Endothelial cell (in vitro differentiated cells): ENCODE measurements at regions not wholly inside any gene's neighbourhood (a gene's known extent, or its start where the extent isn't known, plus 50 kb on each side); places are given as distances from the start of the nearest gene placed in this dataset.

Experiments
- DNase-seq: peaks from one replicate; pipeline ENCODE4 v3.0.0; 2021; ENCODE audit warnings: low spot score
- H3K27ac Mint-ChIP-seq: one replicate; pipeline ENCODE4 v1.8.0; 2021; ENCODE audit warnings: mixed read lengths, inconsistent platforms; ENCODE audit not compliant: unreplicated experiment
- H3K27me3 Mint-ChIP-seq: one replicate; pipeline ENCODE4 v1.8.0; 2021; ENCODE audit warnings: mild to moderate bottlenecking, moderate library complexity, mixed read lengths, inconsistent platforms; ENCODE audit not compliant: unreplicated experiment
- H3K36me3 Mint-ChIP-seq: one replicate; pipeline ENCODE4 v1.8.0; 2021; ENCODE audit warnings: mild to moderate bottlenecking, low read depth, mixed read lengths, inconsistent platforms; ENCODE audit not compliant: unreplicated experiment
- H3K4me1 Mint-ChIP-seq: one replicate; pipeline ENCODE4 v1.8.0; 2021; ENCODE audit warnings: mild to moderate bottlenecking, mixed read lengths, inconsistent platforms; ENCODE audit not compliant: unreplicated experiment
- H3K4me3 Mint-ChIP-seq: one replicate; pipeline ENCODE4 v1.8.0; 2021; ENCODE audit warnings: mild to moderate bottlenecking, mixed read lengths, inconsistent platforms; ENCODE audit not compliant: unreplicated experiment
- H3K9me3 Mint-ChIP-seq: one replicate; pipeline ENCODE4 v1.8.0; 2021; ENCODE audit warnings: mixed read lengths, inconsistent platforms; ENCODE audit not compliant: unreplicated experiment
- TF ChIP-seq, protein P1 (sequence below): fragments of 200-600 bp; sonication (generic); IDR thresholded peaks from one replicate; pipeline ENCODE4 v1.5.0; 2021; ENCODE audit warnings: antibody characterized with exemption; ENCODE audit not compliant: unreplicated experiment

DNA sequence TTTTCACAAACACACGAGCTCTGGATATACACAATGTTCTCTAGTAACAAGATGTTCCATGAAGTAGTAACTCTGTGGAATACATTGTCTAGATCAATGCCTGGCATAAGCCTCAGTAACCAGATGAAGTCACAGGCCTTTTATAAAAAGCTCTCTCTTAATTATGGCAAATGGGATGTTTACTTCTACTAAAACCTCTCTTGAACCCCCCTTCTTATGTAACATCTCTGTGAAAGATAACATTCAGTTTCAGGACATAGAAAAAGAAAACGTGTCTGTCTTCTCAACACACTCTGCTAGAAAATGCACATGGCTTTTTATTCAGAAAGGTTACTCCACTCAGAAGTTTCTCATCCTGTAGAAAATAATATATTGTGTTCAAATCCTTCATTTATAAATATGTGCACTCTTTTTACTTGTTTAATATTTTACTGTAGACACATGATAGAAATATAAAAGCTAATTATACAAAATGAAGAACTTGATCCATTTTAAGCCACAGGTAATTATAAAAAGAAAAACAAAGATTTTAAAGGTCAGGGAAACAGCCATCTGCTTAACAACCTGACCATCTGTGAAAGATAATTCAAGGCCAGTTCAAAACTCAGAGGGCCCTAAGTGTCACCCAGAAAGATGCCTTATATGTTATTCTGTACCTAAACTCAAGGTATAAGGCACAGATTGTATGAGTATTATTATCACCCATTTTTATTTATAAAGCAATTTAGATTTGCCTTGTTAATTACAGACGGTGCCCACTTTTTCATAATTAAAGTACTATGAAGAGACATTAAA, 812.0 kb downstream of the CDH18 start:
- Mint-ChIP-seq H3K27me3 (no peaks in the 10 kb centered on the region), H3K27ac (no peak overlapping the region), H3K4me1 (no peaks in the 10 kb centered on the region), H3K9me3 (no peaks in the 10 kb centered on the region), H3K36me3 (no peaks in the 10 kb centered on the region), H3K4me3 (no peak overlapping the region)
- TF ChIP-seq, protein P1, sequence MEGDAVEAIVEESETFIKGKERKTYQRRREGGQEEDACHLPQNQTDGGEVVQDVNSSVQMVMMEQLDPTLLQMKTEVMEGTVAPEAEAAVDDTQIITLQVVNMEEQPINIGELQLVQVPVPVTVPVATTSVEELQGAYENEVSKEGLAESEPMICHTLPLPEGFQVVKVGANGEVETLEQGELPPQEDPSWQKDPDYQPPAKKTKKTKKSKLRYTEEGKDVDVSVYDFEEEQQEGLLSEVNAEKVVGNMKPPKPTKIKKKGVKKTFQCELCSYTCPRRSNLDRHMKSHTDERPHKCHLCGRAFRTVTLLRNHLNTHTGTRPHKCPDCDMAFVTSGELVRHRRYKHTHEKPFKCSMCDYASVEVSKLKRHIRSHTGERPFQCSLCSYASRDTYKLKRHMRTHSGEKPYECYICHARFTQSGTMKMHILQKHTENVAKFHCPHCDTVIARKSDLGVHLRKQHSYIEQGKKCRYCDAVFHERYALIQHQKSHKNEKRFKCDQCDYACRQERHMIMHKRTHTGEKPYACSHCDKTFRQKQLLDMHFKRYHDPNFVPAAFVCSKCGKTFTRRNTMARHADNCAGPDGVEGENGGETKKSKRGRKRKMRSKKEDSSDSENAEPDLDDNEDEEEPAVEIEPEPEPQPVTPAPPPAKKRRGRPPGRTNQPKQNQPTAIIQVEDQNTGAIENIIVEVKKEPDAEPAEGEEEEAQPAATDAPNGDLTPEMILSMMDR = no peak
- DNase-seq = no peak

DNA sequence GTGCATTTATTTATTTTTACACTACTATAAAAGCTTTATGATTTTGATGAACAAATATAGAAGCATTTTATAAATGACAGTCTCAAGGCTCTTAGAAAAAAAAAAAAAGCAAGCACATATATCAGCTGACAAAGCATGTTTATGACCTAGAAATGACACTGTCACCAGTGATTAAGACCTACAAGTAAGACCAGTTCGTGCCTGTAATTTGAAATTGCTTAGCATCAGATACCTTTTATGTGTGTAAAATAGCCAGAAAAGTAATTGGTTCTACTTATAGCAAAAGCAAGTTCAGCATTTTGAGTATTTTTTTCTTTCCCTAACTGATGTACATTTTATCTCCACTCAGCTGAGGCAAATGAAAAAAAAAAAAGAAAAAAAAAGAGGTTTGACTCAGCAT, 808.4 kb downstream of the CDH18 start:
- Mint-ChIP-seq H3K27me3 (no peaks in the 10 kb centered on the region), H3K36me3 (no peaks in the 10 kb centered on the region), H3K9me3 (no peaks in the 10 kb centered on the region), H3K4me1 (no peaks in the 10 kb centered on the region), H3K27ac (no peak overlapping the region), H3K4me3 (no peak overlapping the region)
- DNase-seq = no peak
- TF ChIP-seq, protein P1 = no peak

DNA sequence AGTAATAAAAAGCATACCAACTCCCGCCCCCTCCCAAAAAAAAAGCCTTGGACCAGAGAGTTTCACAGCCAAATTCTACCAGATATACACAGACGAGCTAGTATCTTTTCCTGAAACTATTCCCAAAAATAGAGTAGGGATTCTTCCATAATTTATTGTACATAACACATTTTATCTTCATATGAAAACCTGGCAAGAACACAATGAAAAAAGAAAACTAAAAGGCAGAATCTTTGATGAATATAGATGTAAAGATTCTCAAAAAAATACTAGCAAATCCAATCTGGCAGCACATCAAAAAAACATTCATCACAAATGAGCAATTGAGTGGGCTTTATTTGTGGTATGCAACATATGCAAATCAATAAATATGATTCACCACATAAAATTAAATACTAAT, 798.8 kb downstream of the CDH18 start:
- DNase-seq = no peak
- H3K4me1 Mint-ChIP-seq = no peaks in the 10 kb centered on the region
- H3K36me3 Mint-ChIP-seq = no peaks in the 10 kb centered on the region
- TF ChIP-seq, protein P1 = no peak
- H3K4me3 Mint-ChIP-seq = no peak overlapping the region
- no peaks in the 10 kb centered on the region for H3K27me3 Mint-ChIP-seq
- no peak overlapping the region for H3K27ac Mint-ChIP-seq
- no peaks in the 10 kb centered on the region for H3K9me3 Mint-ChIP-seq

DNA sequence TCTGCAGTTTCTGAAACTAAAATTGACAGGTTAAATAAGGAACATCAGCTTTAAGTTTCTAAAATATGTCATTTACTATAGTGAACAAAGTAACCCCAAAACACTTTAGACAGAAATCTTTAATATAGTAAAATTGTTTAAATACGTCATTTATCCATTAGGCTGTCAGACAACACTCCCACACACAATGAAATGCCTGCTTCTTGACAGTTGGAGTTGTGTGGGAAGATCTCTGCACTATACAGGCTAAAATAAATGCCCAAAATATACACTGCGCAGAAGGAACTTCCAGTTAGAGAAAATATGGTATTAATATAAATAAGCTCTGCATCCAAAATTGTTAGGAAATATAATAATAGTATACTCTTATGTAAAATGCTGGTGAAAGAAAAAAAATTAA, 794.4 kb downstream of the CDH18 start:
- no peak overlapping the region for H3K27ac Mint-ChIP-seq
- no peak for DNase-seq
- no peaks in the 10 kb centered on the region for H3K36me3 Mint-ChIP-seq
- TF ChIP-seq, protein P1 = no peak
- no peaks in the 10 kb centered on the region for H3K9me3 Mint-ChIP-seq
- H3K4me3 Mint-ChIP-seq = no peak overlapping the region
- no peaks in the 10 kb centered on the region for H3K4me1 Mint-ChIP-seq
- no peaks in the 10 kb centered on the region for H3K27me3 Mint-ChIP-seq

DNA sequence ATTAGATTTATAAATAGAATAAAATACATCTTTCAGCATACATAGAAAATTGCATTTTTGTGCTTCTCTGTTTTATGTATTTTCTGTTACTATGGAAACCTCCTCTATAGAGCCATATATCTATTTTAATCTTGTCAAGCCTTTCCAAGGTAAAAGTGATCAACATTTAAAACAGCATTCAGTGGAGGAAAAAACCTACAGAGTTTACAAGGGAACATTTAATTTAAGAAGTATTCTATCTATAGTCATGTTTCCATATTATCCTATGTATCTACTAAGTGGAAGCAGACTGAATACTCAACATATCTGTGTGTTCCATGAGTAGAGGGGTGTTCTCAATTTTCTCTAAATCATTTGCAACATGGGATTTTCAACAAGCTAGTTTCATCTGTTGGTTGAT, 791.4 kb downstream of the CDH18 start:
- H3K36me3 Mint-ChIP-seq = no peaks in the 10 kb centered on the region
- DNase-seq = no peak
- H3K4me1 Mint-ChIP-seq = no peaks in the 10 kb centered on the region
- no peaks in the 10 kb centered on the region for H3K27me3 Mint-ChIP-seq
- no peak overlapping the region for H3K27ac Mint-ChIP-seq
- no peaks in the 10 kb centered on the region for H3K9me3 Mint-ChIP-seq
- no peak overlapping the region for H3K4me3 Mint-ChIP-seq
- TF ChIP-seq, protein P1 = no peak
